Stimulated activated naive B cell treated with anti-CD40 and anti-IgM and Interleukin-4, amounts not matched to agents 10 μg/mL and 1 μg/mL and 100 μg/mL, for 72 hours (primary cell): ENCODE measurements at regions not wholly inside any gene's neighbourhood (a gene's known extent, or its start where the extent isn't known, plus 50 kb on each side); places are given as distances from the start of the nearest gene placed in this dataset.
"Not testable (repeated sequence)": the region's sequence is repeated elsewhere in the genome, so short reads cannot be mapped to it uniquely, and the experiment has no call there.

Source experiments
- ATAC-seq, 2 donors: fragments of 150-1000 bp; cut with Tn5 transposase; replicated peaks; 2 replicates each; pipeline ENCODE4 v1.10.0; 2021; ENCODE audit warnings: moderate library complexity in 1 of 2
- DNase-seq: peaks from one replicate; pipeline ENCODE4 v3.0.0; 2021
- H3K27ac Mint-ChIP-seq: one replicate; pipeline ENCODE4 v1.8.0; 2022; ENCODE audit warnings: mild to moderate bottlenecking, mixed read lengths
- H3K27me3 Mint-ChIP-seq, 2 donors: one replicate each; pipeline ENCODE4 v1.8.0; 2022; ENCODE audit warnings: mixed read lengths in 2 of 2
- H3K36me3 Mint-ChIP-seq, 2 donors: one replicate each; pipeline ENCODE4 v1.8.0; 2022; ENCODE audit warnings: mixed read lengths in 2 of 2, mild to moderate bottlenecking in 1 of 2
- H3K4me1 Mint-ChIP-seq, 2 donors: one replicate each; pipeline ENCODE4 v1.8.0; 2022; ENCODE audit warnings: mixed read lengths in 2 of 2, mild to moderate bottlenecking in 1 of 2
- H3K4me3 Mint-ChIP-seq, 2 donors: one replicate each; pipeline ENCODE4 v1.8.0; 2022; ENCODE audit warnings: mild to moderate bottlenecking in 2 of 2, mixed read lengths in 2 of 2, moderate library complexity in 1 of 2
- H3K9me3 Mint-ChIP-seq, 2 donors: one replicate each; pipeline ENCODE4 v1.8.0; 2022; ENCODE audit warnings: mixed read lengths in 2 of 2, mild to moderate bottlenecking in 1 of 2

DNA sequence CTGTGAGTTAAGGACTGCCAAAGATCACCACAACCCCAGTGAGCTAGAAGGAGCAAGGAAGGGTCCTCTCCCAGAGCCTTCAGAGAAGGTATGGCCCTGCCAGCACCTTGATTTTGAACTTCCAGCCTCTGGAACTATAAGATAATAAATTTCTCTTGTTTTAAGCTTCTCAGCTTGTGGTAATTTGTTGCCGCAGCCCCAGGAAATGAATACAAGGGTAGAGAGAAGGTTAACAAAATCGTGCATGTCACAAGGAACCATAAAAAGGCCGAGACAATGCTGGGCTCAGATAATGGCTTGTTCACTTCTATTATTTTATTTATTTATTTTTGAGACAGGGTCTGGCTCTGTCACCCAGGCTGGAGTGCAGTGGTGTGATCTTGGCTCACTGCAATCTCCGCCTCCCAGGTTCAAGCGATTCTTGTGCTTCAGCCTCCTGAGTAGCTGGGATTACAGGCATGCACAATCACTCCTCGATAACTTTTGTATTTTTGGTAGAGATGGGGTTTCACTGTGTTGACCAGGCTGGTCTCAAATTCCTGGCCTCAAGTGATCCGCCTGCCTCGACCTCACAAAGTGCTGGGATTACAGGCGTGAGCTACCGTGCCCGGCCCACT lies 71.5 kb downstream of the WSB1 start:
- ATAC-seq, H3K36me3 Mint-ChIP-seq: not testable (repeated sequence)

DNA sequence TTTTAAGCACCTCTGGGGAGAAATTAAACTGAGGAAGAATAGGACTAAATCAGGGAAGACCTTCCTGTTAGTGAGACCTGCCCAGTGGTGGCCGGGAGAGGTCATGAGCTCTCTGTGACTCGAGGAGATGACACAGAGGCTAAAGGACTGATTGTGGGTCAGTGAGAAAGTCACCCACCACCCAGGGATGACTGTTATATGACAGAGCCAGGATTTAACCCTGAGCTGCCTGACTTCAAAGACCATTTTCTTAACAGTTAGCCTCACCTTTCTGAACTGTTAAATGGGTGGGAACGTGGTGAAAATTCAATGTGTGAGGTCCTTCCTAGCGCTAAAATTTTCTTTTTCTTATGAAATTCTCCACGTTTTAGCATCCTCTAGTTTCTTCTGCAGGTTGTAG lies 72.5 kb downstream of the WSB1 start:
- no peaks in the 10 kb centered on the region for H3K27me3 Mint-ChIP-seq
- H3K9me3 Mint-ChIP-seq: peaks cover 13 to 14% of the 10 kb centered on the region in 2 donors
- no peak overlapping the region for H3K4me3 Mint-ChIP-seq
- H3K36me3 Mint-ChIP-seq: peaks cover 6 to 13% of the 10 kb centered on the region in 2 donors
- no peak for DNase-seq
- no peak for ATAC-seq
- no peak overlapping the region for H3K27ac Mint-ChIP-seq
- no peaks in the 10 kb centered on the region for H3K4me1 Mint-ChIP-seq

More for the DNA sequence above, 71.5 kb downstream of the WSB1 start:
- H3K9me3 Mint-ChIP-seq, DNase-seq, H3K27me3 Mint-ChIP-seq, H3K27ac Mint-ChIP-seq, H3K4me1 Mint-ChIP-seq, H3K4me3 Mint-ChIP-seq: not testable (repeated sequence)

DNA sequence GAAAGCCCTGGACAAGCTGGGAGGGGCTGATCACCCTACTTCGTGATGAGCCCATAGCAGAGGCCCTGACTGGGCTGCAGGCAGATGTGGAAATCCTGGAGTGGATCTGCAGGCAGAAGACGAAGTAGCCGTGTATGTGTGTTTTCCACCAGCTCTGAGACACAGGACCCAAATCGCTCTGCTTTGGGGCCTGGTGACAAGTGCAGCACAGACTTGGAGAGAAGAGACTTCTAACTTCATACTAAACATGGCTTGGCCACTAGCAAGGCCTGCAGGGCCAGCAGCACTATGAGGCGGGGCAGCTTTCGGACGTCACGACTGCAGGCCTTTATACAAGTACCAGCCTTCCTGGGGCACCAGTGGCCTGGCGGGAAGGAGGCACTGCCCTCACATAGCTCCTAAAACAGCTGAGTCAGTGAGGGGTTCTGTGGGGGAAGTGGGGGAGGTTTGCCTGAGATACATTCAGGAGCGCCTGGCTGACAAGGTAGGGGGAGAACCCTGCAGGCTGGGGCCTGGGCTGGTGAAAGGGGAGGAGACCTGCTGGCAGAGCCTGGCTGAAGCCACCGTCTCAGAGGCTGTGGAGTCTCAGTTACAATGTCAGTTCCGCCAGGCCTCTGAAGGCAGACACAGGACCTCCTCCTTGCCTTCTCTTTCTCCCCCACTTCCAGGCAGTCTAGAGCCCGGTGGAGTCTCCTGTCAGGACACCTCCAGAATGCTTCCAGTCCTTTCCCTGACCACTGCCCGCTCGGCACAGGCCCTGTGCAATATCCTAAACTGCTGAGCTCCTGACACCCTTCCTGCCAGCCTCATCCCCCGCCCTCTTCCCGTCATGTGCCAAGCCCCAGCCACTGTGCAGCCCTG lies 73.4 kb downstream of the WSB1 start:
- Mint-ChIP-seq H3K36me3 (peaks cover 11 to 14% of the 10 kb centered on the region in 2 donors), H3K27me3 (no peaks in the 10 kb centered on the region), H3K4me1 (no peaks in the 10 kb centered on the region), H3K4me3 (no peak overlapping the region), H3K9me3 (peaks cover 13 to 19% of the 10 kb centered on the region in 2 donors), H3K27ac (no peak overlapping the region)
- DNase-seq: no peak
- ATAC-seq: no peak

DNA sequence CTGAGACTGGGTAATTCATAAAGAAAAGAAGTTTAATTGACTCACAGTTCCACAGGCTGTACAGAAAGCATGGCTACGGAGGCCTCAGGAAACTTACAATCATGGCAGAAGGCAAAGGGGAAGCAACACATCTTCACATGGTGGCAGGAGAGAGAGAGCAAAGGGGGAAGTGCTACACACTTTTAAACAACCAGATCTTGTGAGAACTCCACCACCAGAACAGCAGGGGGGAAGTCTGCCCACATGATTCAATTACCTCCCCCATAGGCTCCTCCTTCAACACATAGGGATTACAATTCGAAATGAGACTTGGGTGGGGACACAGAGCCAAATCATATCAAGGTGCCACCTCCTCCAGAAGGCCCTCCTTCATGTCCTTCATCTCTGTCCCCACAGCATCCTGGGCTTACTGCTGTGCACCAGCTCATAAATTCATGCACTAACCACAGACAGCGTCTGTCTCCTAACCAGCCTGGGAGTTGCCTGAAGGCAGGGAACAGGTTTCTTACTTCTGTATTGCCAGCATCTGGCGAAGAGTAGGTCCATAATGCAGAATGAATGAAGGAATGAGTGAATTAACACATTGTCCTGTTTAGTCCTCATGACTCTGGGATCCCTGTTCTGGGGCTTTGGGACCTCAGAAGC lies 74.4 kb downstream of the WSB1 start:
- Mint-ChIP-seq H3K4me3 (no peak overlapping the region), H3K27me3 (peaks cover 5 to 6% of the 10 kb centered on the region in 2 donors), H3K27ac (no peak overlapping the region), H3K36me3 (peaks cover 14 to 18% of the 10 kb centered on the region in 2 donors), H3K4me1 (no peaks in the 10 kb centered on the region), H3K9me3 (peaks cover 17 to 24% of the 10 kb centered on the region in 2 donors)
- DNase-seq (no peak), ATAC-seq (no peak)

DNA sequence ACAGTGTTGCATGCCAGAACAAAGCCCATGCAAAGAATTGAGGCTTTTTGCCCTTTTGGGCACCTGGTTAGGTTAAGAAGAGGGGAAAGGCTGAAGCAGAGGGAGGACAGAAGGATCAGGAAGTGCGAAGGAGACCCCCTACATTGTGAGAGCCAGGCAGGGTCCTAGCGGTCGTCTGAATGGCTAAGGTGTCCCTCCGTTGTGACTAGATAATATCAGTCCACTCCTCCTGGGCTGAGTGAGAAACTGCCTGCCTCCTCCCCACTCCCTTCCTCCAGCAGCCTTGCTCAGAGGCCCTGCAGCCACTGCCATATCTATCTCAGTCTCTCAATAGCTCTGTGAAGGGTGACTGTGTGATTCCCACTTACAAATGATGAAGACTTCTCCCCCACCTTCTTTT lies 75.1 kb downstream of the WSB1 start:
- peaks cover 20 to 29% of the 10 kb centered on the region in 2 donors for H3K9me3 Mint-ChIP-seq
- H3K4me3 Mint-ChIP-seq: no peak overlapping the region
- no peaks in the 10 kb centered on the region for H3K4me1 Mint-ChIP-seq
- no peak overlapping the region for H3K27ac Mint-ChIP-seq
- ATAC-seq: no peak
- peaks cover 16 to 21% of the 10 kb centered on the region in 2 donors for H3K36me3 Mint-ChIP-seq
- DNase-seq: no peak
- H3K27me3 Mint-ChIP-seq: peaks cover 8 to 13% of the 10 kb centered on the region in 2 donors

DNA sequence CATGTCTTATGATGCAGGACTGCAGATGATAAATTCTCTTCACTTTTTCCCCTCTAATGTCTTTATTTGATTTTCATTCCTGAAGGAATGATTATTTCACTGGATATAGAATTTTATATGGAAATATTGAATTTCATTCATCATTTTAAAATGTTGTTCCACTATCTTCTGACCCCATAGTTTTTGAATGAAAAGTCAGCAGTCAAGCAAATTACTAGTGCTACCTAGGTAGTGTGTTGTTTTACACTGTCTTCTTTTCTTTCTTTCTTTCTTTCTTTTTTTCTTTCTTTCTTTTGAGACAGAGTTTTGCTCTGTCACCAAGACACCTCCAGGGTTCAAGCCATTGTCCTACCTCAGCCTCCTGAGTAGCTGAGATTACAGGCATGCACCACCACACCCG lies 76.9 kb downstream of the WSB1 start:
- ATAC-seq (no peak), DNase-seq (no peak)
- H3K9me3 Mint-ChIP-seq: peaks cover 33 to 43% of the 10 kb centered on the region in 2 donors
- H3K36me3 Mint-ChIP-seq: peaks cover 16 to 36% of the 10 kb centered on the region in 2 donors
- no peak overlapping the region for H3K4me3 Mint-ChIP-seq
- H3K4me1 Mint-ChIP-seq: no peaks in the 10 kb centered on the region
- H3K27me3 Mint-ChIP-seq: peaks cover 21 to 28% of the 10 kb centered on the region in 2 donors
- no peak overlapping the region for H3K27ac Mint-ChIP-seq

DNA sequence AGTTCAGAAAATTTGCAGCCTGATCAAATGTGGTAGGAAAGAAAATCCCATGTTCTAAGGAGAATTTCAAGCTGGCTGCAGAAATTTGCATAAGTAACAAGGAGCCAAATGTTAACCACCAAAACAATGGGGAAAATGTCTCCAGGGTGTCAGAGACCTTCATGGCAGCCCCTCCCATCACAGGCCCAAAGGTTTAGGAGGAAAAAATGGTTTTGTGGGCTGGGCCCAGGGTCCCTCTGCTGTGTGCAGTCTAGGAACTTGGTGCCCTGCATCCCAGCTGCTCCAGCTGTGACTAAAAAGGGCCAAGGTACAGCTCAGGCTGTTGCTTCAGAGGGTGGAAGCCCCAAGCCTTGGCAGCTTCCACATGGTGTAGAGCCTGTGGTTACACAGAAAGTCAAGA lies 79.8 kb downstream of the WSB1 start:
- not testable (repeated sequence) for ATAC-seq

DNA sequence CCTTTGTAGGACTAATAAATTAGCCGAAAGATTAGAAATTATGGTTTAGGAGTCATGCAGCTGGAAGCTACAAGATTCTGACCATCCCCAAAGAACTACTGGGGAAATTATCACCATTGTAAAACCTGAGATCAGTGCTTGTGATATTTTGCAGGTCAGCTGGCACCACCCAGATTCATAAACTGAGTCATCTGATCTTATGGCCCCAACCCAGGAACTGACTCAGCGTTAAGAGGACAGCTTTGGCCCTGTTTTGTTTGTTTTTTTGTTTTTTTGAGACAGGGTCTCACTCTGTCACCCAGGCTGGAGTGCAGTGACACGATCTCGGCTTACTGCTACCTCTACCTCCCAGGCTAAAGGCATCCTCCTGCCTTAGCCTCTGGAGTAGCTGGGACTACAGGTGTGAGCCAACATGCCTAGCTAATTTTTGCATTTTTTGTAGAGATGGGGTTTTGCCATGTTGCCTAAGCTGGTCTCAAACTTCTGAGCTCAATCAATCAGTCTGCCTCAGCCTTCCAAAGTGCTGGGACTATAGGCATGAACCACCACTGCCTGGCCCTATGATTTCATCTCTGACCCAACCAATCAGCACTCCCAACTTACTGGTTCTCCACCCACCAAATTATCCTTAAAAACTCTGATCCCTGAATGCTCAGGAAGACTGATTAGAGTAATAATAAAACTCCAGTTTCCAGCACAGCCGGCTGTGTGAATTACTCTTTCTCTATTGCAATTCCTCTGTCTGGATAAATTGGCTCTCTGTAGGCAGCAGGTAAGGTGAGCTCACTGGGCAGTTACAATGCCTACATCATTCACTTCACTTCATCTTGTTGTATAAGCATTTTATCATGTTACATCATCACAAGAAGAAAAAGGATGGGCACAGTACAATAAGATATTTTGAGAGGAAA lies 79.4 kb upstream of the KSR1 start:
- DNase-seq (no peak), ATAC-seq (no peak)
- H3K9me3 Mint-ChIP-seq: peaks cover 21 to 26% of the 10 kb centered on the region in 2 donors
- H3K27ac Mint-ChIP-seq: no peak overlapping the region
- no peak overlapping the region for H3K4me3 Mint-ChIP-seq
- H3K36me3 Mint-ChIP-seq: peaks cover 2 to 28% of the 10 kb centered on the region in 2 donors
- peaks cover 48 to 65% of the 10 kb centered on the region in 2 donors for H3K27me3 Mint-ChIP-seq
- peaks cover 6 to 19% of the 10 kb centered on the region in 2 donors for H3K4me1 Mint-ChIP-seq

More for the DNA sequence above, 79.8 kb downstream of the WSB1 start:
- not testable (repeated sequence) for H3K4me1 Mint-ChIP-seq, DNase-seq, H3K4me3 Mint-ChIP-seq, H3K27ac Mint-ChIP-seq
- peaks cover 25 to 36% of the 10 kb centered on the region in 2 donors for H3K9me3 Mint-ChIP-seq
- peaks cover 27 to 34% of the 10 kb centered on the region in 2 donors for H3K27me3 Mint-ChIP-seq
- H3K36me3 Mint-ChIP-seq: peaks cover 9 to 38% of the 10 kb centered on the region in 2 donors

DNA sequence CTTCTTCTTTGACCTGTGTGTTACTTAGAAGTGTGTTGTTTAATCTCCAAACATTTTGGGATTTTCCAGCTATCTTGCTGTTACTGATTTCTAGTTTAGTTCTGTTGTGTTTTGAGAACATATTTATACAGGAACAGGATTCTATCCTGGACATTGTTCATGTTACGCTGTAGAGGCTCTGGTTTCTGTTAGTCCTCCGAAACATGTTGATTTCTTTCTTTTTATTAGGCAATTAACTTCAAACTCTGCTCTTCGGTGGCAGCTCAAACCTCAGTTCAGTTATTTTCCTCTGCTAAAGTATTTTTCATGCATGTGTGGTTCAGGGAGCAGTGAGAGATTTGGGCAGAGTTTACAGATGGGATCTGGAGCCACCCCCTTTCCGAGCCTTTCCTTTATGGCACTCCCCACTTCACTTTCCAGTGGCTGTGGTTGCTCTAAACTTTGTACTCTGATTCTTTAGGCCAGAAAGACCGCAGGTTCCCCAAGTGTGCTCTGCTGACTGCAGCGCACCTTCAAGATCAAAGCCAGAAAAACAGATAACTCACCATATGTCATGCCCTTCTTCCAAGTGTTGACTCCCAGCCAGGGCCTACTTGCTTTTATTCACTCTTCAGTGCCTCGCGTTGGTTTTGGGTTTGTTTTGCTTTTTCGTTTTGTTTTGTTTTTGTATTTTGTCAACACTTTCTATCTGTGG lies 77.6 kb upstream of the KSR1 start:
- Mint-ChIP-seq H3K36me3 (peaks cover 0 to 16% of the 10 kb centered on the region in 2 donors), H3K4me1 (peaks cover 6 to 19% of the 10 kb centered on the region in 2 donors), H3K27me3 (peaks cover 45 to 65% of the 10 kb centered on the region in 2 donors), H3K4me3 (no peak overlapping the region), H3K27ac (no peak overlapping the region), H3K9me3 (peaks cover 14 to 16% of the 10 kb centered on the region in 2 donors)
- ATAC-seq: no peak
- DNase-seq: no peak

DNA sequence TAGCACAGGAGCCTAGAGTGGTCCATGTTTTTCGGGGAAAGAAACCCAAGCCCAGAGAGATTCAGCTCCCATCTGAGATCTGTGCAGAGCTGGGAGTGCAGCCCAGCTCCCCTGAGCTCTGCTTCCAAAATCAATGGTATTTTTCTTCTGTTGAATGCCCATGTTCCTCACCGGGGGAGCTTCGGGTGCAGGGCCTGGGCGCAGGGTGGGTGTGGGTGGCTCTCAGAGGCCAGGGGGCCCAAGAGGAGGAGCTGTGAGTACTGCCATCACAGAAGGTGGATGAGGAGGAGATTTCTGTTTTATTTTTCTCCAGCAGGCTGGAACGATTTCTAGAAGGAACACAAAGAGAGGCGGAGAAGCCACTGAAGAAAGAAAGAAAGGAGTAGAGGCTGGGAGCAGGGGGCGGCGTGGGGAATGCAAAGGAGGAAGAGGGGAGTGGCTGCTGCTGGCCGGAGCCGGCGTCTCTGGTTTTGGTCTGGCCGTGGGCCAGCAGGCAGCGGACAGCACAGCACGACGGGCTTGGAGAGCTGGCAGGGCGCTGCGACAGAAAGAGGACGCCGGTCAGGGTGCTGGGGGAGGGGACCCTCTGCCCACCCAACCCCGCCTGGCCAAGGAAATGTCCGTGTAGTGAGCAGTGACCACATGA lies 76.2 kb upstream of the KSR1 start:
- ATAC-seq (no peak), DNase-seq (no peak)
- H3K36me3 Mint-ChIP-seq: peaks cover 0 to 7% of the 10 kb centered on the region in 2 donors
- H3K4me1 Mint-ChIP-seq: peaks cover 6 to 19% of the 10 kb centered on the region in 2 donors
- no peak overlapping the region for H3K27ac Mint-ChIP-seq
- H3K27me3 Mint-ChIP-seq: peaks cover 38 to 52% of the 10 kb centered on the region in 2 donors
- H3K9me3 Mint-ChIP-seq: peaks cover 4% of the 10 kb centered on the region in 2 donors
- no peak overlapping the region for H3K4me3 Mint-ChIP-seq

DNA sequence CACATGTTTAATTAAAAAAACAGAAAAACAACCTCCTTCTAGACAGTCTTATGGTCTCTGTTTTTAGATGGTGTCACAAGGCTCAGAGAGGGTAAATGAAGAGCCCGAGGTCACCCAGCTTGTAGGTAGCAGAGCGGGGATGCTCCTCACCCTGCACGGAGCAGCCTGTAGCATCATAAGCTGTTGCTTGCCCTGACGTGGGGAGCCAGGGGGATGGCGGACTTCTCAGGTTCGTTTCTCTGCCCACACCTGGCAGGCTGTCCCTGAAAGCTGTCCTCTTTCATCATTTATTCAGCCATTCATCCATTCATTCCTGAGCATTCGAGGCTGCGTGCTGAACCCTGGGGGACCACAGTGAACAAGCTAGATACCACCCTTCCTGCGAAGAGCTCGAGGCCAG lies 75.7 kb upstream of the KSR1 start:
- Mint-ChIP-seq H3K36me3 (peaks cover 0 to 3% of the 10 kb centered on the region in 2 donors), H3K27ac (no peak overlapping the region), H3K4me3 (no peak overlapping the region), H3K4me1 (peaks cover 6 to 19% of the 10 kb centered on the region in 2 donors), H3K9me3 (peaks cover 0 to 1% of the 10 kb centered on the region in 2 donors), H3K27me3 (peaks cover 34 to 47% of the 10 kb centered on the region in 2 donors)
- DNase-seq (no peak), ATAC-seq (no peak)

DNA sequence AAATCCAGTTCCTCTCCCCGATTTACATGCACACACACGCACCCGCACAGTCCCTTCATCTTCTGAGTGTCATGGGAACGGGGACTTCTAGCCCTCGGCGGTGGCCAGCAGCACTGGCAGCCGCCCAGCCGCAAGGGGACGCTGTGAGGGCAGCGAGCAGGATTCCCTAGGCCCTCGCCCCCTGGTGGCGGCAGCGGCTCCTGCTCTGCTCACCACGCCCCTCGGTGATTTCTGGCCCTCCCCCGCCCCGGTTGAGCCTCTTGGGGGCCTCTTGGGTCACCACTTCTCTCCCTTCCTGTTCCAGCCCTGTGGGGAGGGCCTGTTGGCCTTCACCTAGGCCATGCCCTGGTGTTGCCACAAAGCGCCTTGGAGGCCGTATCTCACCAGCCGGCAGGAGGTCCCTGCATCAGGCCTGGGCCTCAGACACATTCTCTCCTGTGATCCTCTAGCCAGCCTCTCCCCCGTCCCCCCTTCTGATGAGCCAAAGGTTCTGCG lies 75.2 kb upstream of the KSR1 start:
- H3K4me3 Mint-ChIP-seq: no peak overlapping the region
- DNase-seq (peak; percentile 59), ATAC-seq (peak; percentile 85 to 88)
- H3K36me3 Mint-ChIP-seq: no peaks in the 10 kb centered on the region
- peaks cover 6 to 19% of the 10 kb centered on the region in 2 donors for H3K4me1 Mint-ChIP-seq
- peak overlapping the region; percentile 42 for H3K27ac Mint-ChIP-seq
- H3K27me3 Mint-ChIP-seq: peaks cover 31 to 47% of the 10 kb centered on the region in 2 donors
- H3K9me3 Mint-ChIP-seq: peaks cover 0 to 1% of the 10 kb centered on the region in 2 donors
